ENCODE measurements at regions not wholly inside any gene's neighbourhood (a gene's known extent, or its start where the extent isn't known, plus 50 kb on each side); places are given as distances from the start of the nearest gene placed in this dataset.

- Histone ChIP-seq H3K4me3 (no peak overlapping the region), H3K9ac (ENCODE audit: insufficient read depth in 1 of 2, low read length in 2 of 2) (no peak overlapping the region), H3K9me3 (ENCODE audit: control insufficient read depth in 4 of 4, insufficient read depth in 3 of 4, low read length in 3 of 4) (no peaks in the 10 kb centered on the region), H3K4me1 (ENCODE audit: control insufficient read depth in 5 of 5, insufficient read depth in 5 of 5, low read length in 5 of 5) (no peaks in the 10 kb centered on the region), H3K36me3 (ENCODE audit: control insufficient read depth in 4 of 4, insufficient read depth in 4 of 4, low read length in 4 of 4) (no peaks in the 10 kb centered on the region), H3K27me3 (ENCODE audit: control insufficient read depth in 3 of 3, insufficient read depth in 3 of 3, low read length in 2 of 3) (no peaks in the 10 kb centered on the region), H3K27ac (ENCODE audit: low read depth in 1 of 2, low read length in 1 of 2) (no peak overlapping the region)
- ATAC-seq (ENCODE audit: insufficient read depth, low FRiP score), result no peak
- no peak for TF ChIP-seq CTCF (IDR thresholded peaks at IDR 0.05; ENCODE audit: control extremely low read depth, extremely low read depth)
- WGBS, 2 donors, result 54 to 55% methylated on average over 1 of the region's 1 CpG
- peak in 2 of 3 donors; percentile 7 to 12 for DNase-seq
These were observed 659.9 kb downstream of the SI start for GRCh38 chr3:164418414-164418813.

- Histone ChIP-seq H3K9ac (ENCODE audit: insufficient read depth in 1 of 2, low read length in 2 of 2) (no peak overlapping the region), H3K4me1 (ENCODE audit: control insufficient read depth in 5 of 5, insufficient read depth in 5 of 5, low read length in 5 of 5) (no peaks in the 10 kb centered on the region), H3K4me3 (no peak overlapping the region), H3K27ac (ENCODE audit: low read depth in 1 of 2, low read length in 1 of 2) (no peak overlapping the region), H3K9me3 (ENCODE audit: control insufficient read depth in 4 of 4, insufficient read depth in 3 of 4, low read length in 3 of 4) (no peaks in the 10 kb centered on the region), H3K27me3 (ENCODE audit: control insufficient read depth in 3 of 3, insufficient read depth in 3 of 3, low read length in 2 of 3) (no peaks in the 10 kb centered on the region), H3K36me3 (ENCODE audit: control insufficient read depth in 4 of 4, insufficient read depth in 4 of 4, low read length in 4 of 4) (no peaks in the 10 kb centered on the region)
- DNase-seq (no peak), ATAC-seq (ENCODE audit: insufficient read depth, low FRiP score) (no peak)
- TF ChIP-seq CTCF (IDR thresholded peaks at IDR 0.05; ENCODE audit: control extremely low read depth, extremely low read depth), result no peak
These were observed 660.3 kb downstream of the SI start for GRCh38 chr3:164417955-164418354.

- Histone ChIP-seq H3K4me3 (no peak overlapping the region), H3K36me3 (ENCODE audit: control insufficient read depth in 4 of 4, insufficient read depth in 4 of 4, low read length in 4 of 4) (no peaks in the 10 kb centered on the region), H3K27ac (ENCODE audit: low read depth in 1 of 2, low read length in 1 of 2) (no peak overlapping the region), H3K9ac (ENCODE audit: insufficient read depth in 1 of 2, low read length in 2 of 2) (no peak overlapping the region), H3K4me1 (ENCODE audit: control insufficient read depth in 5 of 5, insufficient read depth in 5 of 5, low read length in 5 of 5) (no peaks in the 10 kb centered on the region), H3K9me3 (ENCODE audit: control insufficient read depth in 4 of 4, insufficient read depth in 3 of 4, low read length in 3 of 4) (no peaks in the 10 kb centered on the region), H3K27me3 (ENCODE audit: control insufficient read depth in 3 of 3, insufficient read depth in 3 of 3, low read length in 2 of 3) (no peaks in the 10 kb centered on the region)
- DNase-seq (peak in 1 of 3 donors; percentile 7), ATAC-seq (ENCODE audit: insufficient read depth, low FRiP score) (no peak)
- WGBS, 2 donors, result 58 to 74% methylated on average over 3 of the region's 3 CpGs
- no peak for TF ChIP-seq CTCF (IDR thresholded peaks at IDR 0.05; ENCODE audit: control extremely low read depth, extremely low read depth)
These were observed 661.6 kb downstream of the SI start for GRCh38 chr3:164416491-164417222.

- no peak overlapping the region for H3K27ac ChIP-seq (ENCODE audit: low read depth in 1 of 2, low read length in 1 of 2)
- 78 to 86% methylated on average over 1 of the region's 1 CpG for WGBS, 2 donors
- no peak for TF ChIP-seq CTCF (IDR thresholded peaks at IDR 0.05; ENCODE audit: control extremely low read depth, extremely low read depth)
These were observed 670.0 kb downstream of the SI start for GRCh38 chr3:164408326-164408725.

More at GRCh38 chr3:164408326-164408725, 670.0 kb downstream of the SI start:
- DNase-seq (no peak), ATAC-seq (ENCODE audit: insufficient read depth, low FRiP score) (no peak)
- no peak overlapping the region for H3K4me3 ChIP-seq
- no peaks in the 10 kb centered on the region for H3K36me3 ChIP-seq (ENCODE audit: control insufficient read depth in 4 of 4, insufficient read depth in 4 of 4, low read length in 4 of 4)
- no peaks in the 10 kb centered on the region for H3K27me3 ChIP-seq (ENCODE audit: control insufficient read depth in 3 of 3, insufficient read depth in 3 of 3, low read length in 2 of 3)
- no peaks in the 10 kb centered on the region for H3K9me3 ChIP-seq (ENCODE audit: control insufficient read depth in 4 of 4, insufficient read depth in 3 of 4, low read length in 3 of 4)
- H3K9ac ChIP-seq (ENCODE audit: insufficient read depth in 1 of 2, low read length in 2 of 2), result no peak overlapping the region
- H3K4me1 ChIP-seq (ENCODE audit: control insufficient read depth in 5 of 5, insufficient read depth in 5 of 5, low read length in 5 of 5), result no peaks in the 10 kb centered on the region

Measured in lung (tissue), 11 donors.